CD4-positive, CD25-positive, alpha-beta regulatory T cell (primary cell): ENCODE measurements at regions not wholly inside any gene's neighbourhood (a gene's known extent, or its start where the extent isn't known, plus 50 kb on each side); places are given as distances from the start of the nearest gene placed in this dataset.

Experiments used
- ATAC-seq, 2 donors: fragments of 150-1000 bp; cut with Tn5 transposase; one replicate each; pipeline ENCODE4 v1.10.0; 2021; ENCODE audit warnings: low read depth in 2 of 2, moderate number of reproducible peaks in 2 of 2, moderate library complexity in 1 of 2
- DNase-seq, 3 donors: peaks; one replicate each; pipeline versions ENCODE4 v3.0.0 to v3.0.0-alpha.2; 2012 to 2022; ENCODE audit warnings: mixed read lengths in 1 of 3
- H3K27ac ChIP-seq: one replicate; pipeline ENCODE4 v1.7.0; 2013; ENCODE audit warnings: mild to moderate bottlenecking, low read length; ENCODE audit not compliant: insufficient read depth, poor library complexity, severe bottlenecking
- H3K27me3 ChIP-seq: one replicate; pipeline ENCODE4 v1.7.0; 2013; ENCODE audit warnings: low read length; ENCODE audit not compliant: control insufficient read depth, insufficient read depth
- H3K36me3 ChIP-seq: one replicate; pipeline ENCODE4 v1.7.0; 2013; ENCODE audit warnings: mild to moderate bottlenecking, low read length, moderate library complexity; ENCODE audit not compliant: control insufficient read depth, insufficient read depth
- H3K4me1 ChIP-seq: 2 replicates; pipeline ENCODE4 v1.7.0; 2013; ENCODE audit warnings: mild to moderate bottlenecking, low read length; ENCODE audit not compliant: insufficient read depth, control insufficient read depth, poor library complexity, severe bottlenecking
- H3K4me3 ChIP-seq: one replicate; pipeline ENCODE4 v1.7.0; 2013; ENCODE audit warnings: low read depth, mild to moderate bottlenecking, low read length, moderate library complexity
- H3K9me3 ChIP-seq, 2 experiments: 1 replicate in 1 of 2; 2 replicates in 1 of 2; pipeline ENCODE4 v1.7.0; 2013; ENCODE audit warnings: low read length in 2 of 2, mild to moderate bottlenecking in 1 of 2, moderate library complexity in 1 of 2; ENCODE audit not compliant: control insufficient read depth in 2 of 2
- H3K27ac Mint-ChIP-seq, 3 donors: one replicate each; pipeline ENCODE4 v1.8.0; 2020 to 2022; ENCODE audit warnings: mild to moderate bottlenecking in 3 of 3, mixed read lengths in 3 of 3, moderate library complexity in 2 of 3
- H3K27me3 Mint-ChIP-seq: one replicate; pipeline ENCODE4 v1.8.0; 2022; ENCODE audit warnings: mild to moderate bottlenecking, mixed read lengths
- H3K36me3 Mint-ChIP-seq: one replicate; pipeline ENCODE4 v1.8.0; 2020; ENCODE audit warnings: mixed read lengths
- H3K4me1 Mint-ChIP-seq, 4 donors: one replicate each; pipeline ENCODE4 v1.8.0; 2020 to 2022; ENCODE audit warnings: mixed read lengths in 4 of 4, mild to moderate bottlenecking in 1 of 4
- H3K4me3 Mint-ChIP-seq, 4 donors: one replicate each; pipeline ENCODE4 v1.8.0; 2020 to 2022; ENCODE audit warnings: mild to moderate bottlenecking in 4 of 4, mixed read lengths in 4 of 4, moderate library complexity in 3 of 4
- H3K9me3 Mint-ChIP-seq, 7 donors: one replicate each; pipeline ENCODE4 v1.8.0; 2020 to 2022; ENCODE audit warnings: mixed read lengths in 7 of 7, mild to moderate bottlenecking in 3 of 7, moderate library complexity in 2 of 7

GRCh38 chr6:54060286-54060685 lies 51.0 kb upstream of the MLIP start:
- no peaks in the 10 kb centered on the region for H3K27me3 ChIP-seq
- H3K4me3 ChIP-seq = no peak overlapping the region
- ATAC-seq (no peak), DNase-seq (no peak)
- Mint-ChIP-seq H3K27me3 (no peaks in the 10 kb centered on the region), H3K9me3 (peaks cover 0 to 2% (median 0%) of the 10 kb centered on the region in 7 donors), H3K4me1 (no peaks in the 10 kb centered on the region), H3K27ac (no peak overlapping the region), H3K36me3 (no peaks in the 10 kb centered on the region), H3K4me3 (no peak overlapping the region)
- H3K27ac ChIP-seq = no peak overlapping the region
- no peaks in the 10 kb centered on the region for H3K9me3 ChIP-seq
- no peaks in the 10 kb centered on the region for H3K36me3 ChIP-seq
- no peaks in the 10 kb centered on the region for H3K4me1 ChIP-seq
